ENCODE measurements at regions not wholly inside any gene's neighbourhood (a gene's known extent, or its start where the extent isn't known, plus 50 kb on each side); places are given as distances from the start of the nearest gene placed in this dataset.

DNA sequence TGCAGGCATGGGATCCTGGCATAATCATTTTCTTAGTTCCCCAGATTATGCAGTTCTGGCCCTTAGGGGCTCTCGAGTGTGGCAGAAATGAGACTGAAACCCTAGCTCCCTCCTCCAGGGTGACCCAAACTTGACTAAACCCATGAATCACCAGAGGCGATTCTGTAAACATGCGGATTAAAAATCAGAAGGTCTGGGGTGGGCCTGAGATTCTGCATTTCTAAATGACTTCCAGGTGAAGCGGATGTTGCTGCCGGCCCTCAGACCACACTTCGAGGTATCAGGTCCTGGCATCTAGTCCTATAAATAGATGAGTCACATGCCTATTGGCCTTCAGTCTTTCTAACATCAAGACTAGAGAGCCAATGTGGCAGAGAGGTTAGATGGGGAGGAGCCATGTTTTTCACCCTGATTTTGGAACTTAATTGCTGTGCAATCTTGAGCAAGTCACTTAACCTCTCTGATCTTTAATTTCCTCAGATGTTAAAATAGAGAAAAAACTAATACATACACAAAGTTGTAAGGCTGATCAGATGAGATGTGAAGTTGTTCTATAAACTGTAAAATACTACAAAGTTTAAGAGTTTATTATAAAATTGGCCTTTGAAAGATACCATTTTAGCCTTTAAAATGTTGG, 431.2 kb downstream of the FOXO1 start:
- no peak for DNase-seq (ENCODE audit: low read depth in 2 of 3, low spot score in 2 of 3)

DNA sequence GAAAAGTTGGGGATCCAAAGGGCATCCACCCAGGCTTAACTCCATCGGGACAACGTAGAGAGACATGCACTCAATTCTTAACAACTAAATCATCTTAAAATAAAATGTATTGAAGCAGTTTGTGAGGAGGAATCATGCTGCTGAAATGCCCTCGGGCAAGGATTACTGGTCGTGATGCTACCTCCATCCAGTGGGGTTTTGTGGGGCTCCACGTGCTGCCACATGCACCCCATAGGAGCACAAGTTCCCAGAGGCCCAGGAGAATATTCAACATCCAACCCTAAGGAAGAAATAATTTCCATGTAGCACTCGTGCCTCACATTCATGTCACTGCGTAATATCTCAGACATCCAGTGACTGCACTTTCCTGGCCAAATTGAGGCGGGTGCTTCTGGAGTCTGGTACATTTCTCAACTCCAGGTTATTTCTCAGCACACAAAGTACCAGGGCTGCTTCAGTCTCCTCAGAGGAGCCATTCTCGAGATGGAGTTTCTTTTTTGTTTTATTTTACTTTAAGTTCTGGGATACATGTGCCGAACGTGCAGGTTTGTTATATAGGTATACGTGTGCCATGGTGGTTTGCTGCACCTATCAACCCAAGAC, 429.8 kb downstream of the FOXO1 start:
- DNase-seq (ENCODE audit: low read depth in 2 of 3, low spot score in 2 of 3), result no peak

DNA sequence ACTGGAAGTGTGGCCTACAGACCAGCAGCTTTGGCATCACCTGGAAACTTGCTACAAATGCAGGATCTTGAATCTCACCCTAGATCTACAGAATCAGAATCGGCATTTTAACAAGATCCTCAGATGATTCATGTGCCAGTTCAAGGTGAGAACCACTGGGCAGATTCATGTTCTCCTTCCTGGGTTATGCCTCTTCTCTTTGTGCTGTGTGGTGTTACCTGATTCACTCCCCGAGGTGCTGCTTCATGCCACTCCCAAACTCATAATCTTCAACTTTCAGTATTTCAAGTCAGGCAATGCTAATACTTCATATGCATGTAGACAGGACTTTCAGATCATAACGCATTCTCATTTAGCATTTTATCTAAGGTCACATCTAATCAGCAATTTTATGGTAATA, 427.7 kb downstream of the FOXO1 start:
- no peak for DNase-seq (ENCODE audit: low read depth in 2 of 3, low spot score in 2 of 3)

DNA sequence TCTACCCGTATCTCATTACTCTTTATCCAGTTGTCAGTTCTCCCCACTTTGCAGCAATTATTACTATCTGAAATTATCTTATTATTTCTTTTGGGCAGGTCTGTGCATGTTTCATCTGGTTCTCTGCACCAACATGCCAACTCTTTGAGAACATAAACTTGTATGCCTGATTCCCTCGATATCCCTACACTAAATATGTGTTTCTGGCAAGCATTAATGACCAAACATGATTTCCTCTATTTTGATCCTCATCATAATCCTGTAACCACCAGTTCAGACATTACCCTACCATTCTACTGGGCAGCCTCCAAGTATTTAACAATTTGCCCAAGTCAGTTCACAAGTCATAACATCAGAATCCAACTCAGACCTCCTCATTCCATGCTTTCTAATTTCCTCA, 426.1 kb downstream of the FOXO1 start:
- DNase-seq (ENCODE audit: low read depth in 2 of 3, low spot score in 2 of 3), result no peak

DNA sequence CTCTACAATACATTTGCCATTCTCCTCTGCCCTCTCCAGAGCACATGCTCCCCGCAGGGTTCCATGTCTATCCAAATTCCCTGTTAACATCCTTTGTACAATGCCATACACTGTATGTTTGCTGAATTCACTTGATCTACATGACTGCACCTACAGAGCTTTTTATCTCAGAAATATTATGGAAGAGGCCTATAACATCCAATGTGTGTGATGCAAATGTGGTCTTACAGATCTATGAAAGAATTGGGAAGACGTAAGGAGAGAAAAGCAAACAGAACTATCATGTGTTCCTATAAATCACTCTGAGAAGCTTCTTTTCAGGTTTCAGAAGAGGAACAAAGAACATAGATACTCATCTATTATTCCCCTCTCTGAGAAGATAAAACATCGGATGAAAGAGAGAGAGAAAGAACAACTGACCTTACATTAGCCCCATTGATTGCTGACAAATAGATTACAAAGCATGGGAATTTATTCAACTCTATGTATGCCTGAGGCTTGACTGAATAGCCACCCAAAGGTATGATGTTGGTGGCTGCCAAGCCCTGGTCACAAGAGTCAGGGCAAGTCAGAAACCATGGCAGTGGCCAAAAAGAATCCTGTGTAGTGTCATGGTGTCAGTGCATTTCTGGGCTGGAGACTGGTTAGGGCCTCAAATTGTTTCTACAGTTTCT, 425.2 kb downstream of the FOXO1 start:
- no peak for DNase-seq (ENCODE audit: low read depth in 2 of 3, low spot score in 2 of 3)

DNA sequence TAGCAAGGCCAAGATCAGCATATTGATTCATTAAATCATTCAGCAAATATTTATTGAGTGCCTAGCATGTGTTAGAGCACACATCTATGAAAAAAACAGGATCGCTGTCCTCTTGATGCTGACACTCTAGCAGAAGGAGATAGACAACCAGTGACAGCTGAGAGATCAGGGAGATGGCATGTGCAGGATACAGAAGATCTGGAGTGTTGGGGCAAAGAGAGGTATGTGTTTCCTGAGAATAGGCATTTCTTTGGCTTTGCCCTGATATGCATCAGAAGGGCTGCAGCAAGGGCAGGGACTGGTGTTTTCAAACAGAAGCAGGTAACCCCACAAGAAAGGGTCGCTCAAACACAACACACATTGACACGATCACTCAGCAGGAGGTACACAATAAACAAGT, 423.4 kb downstream of the FOXO1 start:
- DNase-seq (ENCODE audit: low read depth in 2 of 3, low spot score in 2 of 3), result no peak

DNA sequence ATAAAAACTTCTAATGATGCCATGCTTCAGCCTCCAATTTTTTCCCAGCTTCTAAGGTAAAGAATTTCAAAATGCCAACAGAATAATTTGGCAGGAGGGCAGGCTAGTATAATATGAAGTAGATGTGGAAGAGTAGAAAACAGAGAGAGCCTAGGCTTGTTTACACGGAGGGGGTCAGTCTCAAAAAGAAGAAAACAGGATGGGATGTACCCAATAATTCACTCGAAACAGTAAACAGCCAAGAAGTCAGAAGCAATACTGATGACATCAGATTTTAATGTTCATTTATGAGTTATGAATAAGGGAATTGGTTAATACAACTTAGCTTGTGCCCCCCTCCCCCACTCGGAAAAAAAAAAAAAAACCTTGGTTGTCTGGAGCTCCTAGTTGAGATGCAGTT, 422.5 kb downstream of the FOXO1 start:
- DNase-seq (ENCODE audit: low read depth in 2 of 3, low spot score in 2 of 3), result no peak

DNA sequence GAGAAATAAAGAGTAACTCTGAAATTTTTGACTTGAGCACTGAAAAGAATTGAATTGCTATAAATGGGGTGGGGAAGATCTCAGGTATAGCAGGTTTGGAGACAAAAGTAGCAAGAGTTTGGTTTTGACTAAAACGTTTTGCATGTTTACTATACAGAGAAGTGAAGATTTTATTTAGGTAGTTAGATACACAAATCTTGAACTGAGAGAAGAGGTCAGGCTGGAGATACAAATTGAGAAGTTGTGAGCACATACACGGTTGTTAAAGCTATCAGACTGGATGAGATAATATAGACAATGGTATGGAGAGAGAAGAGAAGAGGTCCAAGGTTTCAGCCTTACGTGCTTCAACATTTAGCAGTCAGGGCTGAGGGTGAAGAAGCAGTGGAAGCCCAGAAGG, 420.9 kb downstream of the FOXO1 start:
- DNase-seq (ENCODE audit: low read depth in 2 of 3, low spot score in 2 of 3), result no peak

DNA sequence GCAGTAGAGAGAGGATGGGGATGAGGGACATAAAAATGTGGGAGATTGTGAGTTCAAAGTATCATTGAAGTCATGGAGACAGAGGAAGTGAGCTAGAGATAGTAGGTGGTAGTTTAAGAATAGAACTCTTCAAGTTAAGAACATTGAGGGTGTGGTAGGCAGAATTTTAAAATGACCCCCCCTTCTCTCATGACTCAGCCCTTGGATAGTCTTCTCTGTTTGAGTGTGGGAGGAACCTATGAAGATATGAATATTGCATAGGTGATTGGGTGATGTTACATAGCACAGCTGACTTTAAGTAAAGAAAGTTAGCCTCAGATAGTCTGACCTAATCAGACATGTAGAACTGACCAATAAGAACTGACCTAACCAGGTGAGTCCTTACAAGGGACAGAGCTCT, 418.6 kb downstream of the FOXO1 start:
- no peak for DNase-seq (ENCODE audit: low read depth in 2 of 3, low spot score in 2 of 3)

DNA sequence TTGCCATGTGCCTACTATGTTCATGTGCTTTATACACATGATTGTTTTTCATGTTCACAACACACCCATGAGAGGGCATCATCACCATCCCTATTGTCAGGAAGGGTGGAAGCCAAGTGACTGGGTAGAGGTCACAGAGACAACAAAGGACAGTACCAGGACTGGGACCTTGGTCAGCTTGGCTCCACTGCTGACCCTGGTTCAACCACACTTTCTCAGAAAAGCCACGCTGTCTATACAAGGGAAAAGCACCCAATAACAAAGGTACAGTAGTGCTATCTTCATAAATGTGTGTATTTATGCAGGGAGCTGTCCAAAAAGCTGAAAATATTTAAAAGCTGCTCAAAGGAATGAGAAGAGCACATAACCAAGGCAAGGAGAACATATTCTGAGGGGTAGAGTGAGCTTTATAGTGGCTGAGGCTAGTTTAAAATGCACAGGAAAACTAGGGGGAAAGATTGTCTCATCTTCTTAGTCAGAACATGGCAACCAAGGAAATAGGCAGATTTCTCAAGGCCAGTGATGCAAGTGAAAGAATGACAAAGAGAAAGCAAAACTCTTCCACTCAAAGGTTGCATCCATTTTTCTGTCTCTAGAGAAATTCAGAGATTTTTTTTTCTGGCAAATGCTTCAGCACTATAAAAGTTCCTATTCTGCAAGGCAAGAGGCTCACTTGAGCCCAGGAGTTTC, 415.0 kb downstream of the FOXO1 start:
- no peak for DNase-seq (ENCODE audit: low read depth in 2 of 3, low spot score in 2 of 3)

DNA sequence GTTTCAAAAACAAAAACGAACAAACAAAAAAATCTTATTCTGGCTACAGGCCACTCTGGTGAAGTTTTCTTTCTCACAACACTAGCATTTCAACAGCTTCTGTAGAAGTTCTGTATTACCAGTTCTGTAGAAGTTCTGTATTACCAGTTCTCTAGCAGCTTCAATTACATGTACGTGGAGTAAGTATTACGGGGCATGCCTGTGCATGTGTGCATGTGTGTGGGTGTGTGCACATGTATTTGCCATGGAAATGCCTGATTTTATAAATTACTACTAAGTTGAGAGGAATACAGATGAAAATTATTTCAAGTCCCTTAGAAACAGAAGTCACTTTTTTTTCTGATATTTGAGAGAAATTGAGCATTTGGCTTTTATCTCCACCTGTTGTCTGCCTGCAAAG, 414.2 kb downstream of the FOXO1 start:
- DNase-seq (ENCODE audit: low read depth in 2 of 3, low spot score in 2 of 3), result no peak

DNA sequence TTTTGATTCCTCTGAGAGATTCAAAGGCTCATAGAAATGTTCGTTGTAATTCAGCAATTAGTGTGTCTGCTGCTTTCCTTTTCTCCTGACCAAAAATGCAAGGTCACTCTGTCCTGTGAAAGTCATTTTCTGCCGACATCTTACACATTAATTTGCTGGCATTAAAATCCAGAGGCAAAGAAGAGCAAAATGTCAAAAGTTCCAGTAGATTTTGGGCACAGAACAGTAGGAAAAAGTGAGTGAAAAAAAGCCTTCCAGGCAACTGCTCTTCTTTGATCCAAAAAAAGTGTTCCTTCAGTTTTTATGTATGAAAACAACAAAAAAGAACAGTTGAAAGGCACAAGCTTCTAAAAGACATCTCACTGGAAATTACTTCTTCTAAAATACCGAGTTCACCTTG, 413.8 kb downstream of the FOXO1 start:
- DNase-seq (ENCODE audit: low read depth in 2 of 3, low spot score in 2 of 3), result no peak

DNA sequence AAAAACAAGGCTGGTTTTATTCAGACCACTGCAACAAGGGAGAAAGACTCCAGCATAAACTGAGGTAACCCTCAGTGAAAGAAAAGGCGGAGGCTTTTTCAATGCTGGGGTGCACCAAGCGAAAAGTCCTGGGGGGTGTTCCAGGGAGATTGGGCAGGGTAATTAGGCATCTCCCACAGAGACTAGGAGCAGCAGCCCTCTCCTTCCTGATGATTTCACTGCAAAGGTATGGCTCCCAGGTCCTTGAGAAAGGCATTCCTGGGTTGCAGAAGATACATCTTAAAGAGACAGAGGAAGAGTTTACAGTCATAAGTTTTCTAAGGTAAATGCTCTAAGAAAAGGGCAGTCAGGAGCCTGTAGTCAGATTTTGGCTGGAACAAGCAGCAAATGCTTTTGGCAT, 412.0 kb downstream of the FOXO1 start:
- no peak for DNase-seq (ENCODE audit: low read depth in 2 of 3, low spot score in 2 of 3)

DNA sequence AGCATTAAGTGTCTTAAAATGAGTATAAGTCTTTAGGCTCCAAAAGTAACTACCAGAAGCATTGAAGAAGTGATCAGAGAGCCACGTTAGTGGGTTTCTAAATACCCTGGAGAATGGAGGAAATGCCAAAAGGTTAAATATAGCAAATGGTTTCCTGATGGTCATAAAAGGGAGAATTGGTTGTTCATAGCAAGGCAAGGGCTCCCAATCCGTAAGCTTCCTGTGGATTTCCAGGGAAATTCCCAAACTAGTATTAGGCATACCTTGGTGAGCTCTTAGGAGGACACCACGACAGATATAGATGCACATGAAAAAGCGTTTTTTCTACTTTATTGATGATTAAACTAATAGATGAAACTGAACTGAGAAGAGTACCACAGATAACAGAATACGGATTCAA, 410.9 kb downstream of the FOXO1 start:
- DNase-seq (ENCODE audit: low read depth in 2 of 3, low spot score in 2 of 3), result no peak

DNA sequence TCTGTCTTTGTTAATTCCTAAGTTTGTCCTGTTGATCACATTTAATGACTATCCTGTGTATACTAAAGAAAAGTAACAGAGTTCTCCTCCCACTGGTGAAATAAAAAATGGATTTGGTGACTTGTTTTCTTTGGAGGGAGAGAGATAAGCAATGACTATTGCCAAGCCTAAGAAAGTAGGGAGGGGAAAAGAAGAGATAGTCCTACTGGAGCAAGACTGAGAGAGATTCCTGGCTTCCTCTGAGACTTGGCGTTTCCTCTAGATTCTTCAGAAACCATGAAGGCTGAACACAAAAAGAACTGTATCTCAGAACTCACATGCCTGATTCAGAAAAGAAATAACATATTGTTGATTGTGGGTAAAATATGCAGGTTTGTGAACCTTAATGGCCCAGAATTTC, 406.5 kb downstream of the FOXO1 start:
- no peak for DNase-seq (ENCODE audit: low read depth in 2 of 3, low spot score in 2 of 3)

DNA sequence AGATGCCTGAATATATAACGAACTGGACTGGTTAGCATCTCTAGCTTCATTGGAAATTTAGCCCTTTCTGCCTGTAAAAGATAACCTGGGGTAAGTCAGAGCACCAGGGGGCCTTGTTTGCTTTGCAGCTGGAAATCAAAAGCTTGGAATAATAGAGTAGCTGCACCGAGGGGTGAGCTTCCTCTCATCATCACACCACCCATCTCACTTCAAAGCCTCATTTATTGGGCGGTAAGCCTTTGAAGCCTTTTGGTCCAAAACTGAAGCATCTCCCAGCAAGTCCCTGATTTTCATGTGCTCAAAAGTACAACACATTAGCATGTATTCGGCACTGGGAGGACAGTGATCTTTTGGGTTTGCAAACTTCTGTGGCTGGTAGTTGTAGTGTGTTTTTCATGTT, 405.1 kb downstream of the FOXO1 start:
- DNase-seq (ENCODE audit: low read depth in 2 of 3, low spot score in 2 of 3), result no peak

DNA sequence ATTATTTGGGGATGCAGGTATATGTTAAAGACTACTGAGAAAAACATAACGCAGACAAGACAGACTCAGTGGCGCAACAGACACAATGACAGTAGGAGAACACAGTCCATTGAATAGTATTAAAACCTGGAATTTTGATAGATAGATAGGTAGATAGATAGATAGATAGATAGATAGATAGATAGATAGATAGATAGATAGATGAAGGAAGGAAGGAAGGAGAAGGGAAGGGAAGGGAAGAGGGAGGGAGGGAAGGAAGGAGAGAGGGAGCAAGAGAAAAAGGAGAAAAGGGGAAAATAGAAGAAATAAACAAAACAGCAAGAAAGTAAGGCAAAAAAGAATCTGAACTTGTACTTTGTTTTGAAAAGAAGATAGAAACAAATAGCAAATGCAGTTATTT, 404.5 kb downstream of the FOXO1 start:
- DNase-seq (ENCODE audit: low read depth in 2 of 3, low spot score in 2 of 3), result no peak

DNA sequence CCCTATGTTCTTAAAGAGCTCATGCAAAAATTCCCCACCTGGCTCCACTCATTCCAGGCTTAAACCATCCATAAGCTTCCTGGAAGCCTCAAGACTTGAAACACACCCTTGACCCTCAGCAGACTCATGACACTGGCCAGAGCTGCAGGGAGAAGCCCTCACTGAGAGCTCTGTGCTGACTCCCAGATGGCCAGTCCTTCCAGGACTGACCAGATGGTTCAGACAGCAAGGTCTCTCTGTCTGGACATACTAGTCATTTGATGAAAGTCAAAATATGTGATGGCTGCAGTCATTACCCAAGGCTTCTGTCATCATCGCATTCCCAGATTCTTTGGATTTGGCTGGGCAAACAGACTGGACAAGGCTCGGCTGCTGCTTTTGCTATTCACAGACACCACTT, 397.4 kb downstream of the FOXO1 start:
- no peak for DNase-seq (ENCODE audit: low read depth in 2 of 3, low spot score in 2 of 3)

DNA sequence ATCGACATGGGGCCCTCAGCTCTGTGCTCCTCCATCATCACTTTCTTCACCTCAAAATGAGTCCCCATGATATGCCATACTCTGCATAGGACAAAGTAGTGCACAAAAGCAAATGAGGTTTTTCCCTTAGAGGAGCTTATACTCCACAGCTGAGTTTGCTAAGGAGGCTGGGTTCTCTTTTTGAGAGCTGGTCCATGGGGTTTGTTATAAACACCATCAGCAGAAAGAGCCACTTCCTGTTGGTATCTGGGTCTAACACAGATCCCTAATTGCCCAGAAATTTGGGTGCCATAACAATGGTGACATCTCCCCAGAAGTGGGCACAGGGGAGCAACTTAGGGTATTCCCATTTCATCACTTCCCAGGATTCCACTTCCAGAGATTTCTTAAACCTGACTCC, 395.7 kb downstream of the FOXO1 start:
- DNase-seq (ENCODE audit: low read depth in 2 of 3, low spot score in 2 of 3), result no peak

DNA sequence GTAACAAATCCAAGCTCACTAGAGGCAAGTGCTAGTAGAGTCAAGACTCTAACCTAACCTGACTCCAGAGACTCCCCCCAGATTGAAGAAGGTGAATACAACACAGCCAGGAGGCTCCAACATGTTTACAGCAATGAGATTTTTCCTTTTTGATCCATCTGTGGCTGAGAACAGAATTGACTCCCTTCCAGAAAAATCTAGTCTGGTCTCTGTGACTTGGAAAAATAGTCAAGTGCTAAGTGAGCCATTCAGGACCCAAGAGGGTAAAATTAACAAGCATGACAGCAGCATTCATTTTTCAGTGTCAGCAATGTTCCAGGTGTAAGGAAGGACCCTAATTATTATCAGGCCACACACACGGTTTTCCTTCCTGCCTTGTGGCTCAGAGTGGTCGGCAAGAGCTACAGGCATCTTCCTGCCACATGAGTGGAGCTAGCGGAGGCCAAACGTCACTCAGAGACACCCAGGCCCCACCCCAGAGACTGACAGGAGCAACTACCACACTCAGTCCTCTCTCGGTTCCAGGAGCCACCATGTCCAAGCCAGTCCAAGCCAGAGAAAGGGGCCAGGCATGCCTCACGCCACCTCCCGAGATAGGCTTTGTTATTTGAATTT, 395.1 kb downstream of the FOXO1 start:
- no peak for DNase-seq (ENCODE audit: low read depth in 2 of 3, low spot score in 2 of 3)

DNA sequence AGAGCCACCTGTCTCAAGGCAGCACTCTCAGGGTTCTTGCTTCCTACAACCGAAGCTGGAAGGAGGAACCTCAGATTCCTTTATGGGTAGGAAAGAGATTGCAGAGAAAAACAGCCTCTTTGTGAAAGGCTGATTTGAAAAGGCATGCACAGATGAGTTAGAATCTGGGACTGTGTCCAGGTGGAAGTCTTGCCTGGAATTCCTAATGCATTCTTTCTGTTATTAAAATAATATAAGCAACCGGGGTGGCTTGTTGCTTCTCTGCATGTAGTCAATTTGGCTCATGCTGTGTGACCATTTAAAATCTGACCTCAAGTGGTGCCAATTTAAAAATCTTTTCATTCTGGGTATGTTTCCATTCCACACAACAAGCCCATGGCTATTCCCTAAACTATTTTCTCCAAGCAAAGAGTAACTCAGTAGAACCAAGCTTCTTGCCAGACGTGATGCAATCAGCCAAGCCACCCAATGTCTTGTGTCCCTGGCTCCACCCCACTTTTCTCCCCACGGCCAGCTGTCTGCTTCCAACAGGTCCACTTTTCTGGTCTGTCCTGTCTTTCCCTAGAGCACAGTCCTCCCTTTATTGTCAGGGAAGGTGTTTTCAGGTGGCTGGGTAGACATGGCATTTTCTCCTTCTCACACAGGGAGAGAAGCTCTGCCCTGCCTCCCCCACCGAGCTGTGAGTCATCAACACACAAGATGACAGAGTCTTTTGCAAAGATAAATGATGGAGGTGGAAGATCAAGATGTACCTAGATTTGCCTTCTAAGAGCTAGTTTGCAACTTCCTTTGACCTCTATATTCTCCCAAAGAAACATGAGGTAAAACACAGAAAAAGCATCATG, 394.3 kb downstream of the FOXO1 start:
- DNase-seq (ENCODE audit: low read depth in 2 of 3, low spot score in 2 of 3), result peak in 2 of 3 experiments; percentile 5 to 30
